Cerebellar nuclear complex (tissue), 1 donor: ENCODE measurements at regions not wholly inside any gene's neighbourhood (a gene's known extent, or its start where the extent isn't known, plus 50 kb on each side); places are given as distances from the start of the nearest gene placed in this dataset.

Source experiments
- DNase-seq, 2 experiments: peaks; one replicate each; lab custom pipeline; 2025; lab: John Stamatoyannopoulos, UW

DNA sequence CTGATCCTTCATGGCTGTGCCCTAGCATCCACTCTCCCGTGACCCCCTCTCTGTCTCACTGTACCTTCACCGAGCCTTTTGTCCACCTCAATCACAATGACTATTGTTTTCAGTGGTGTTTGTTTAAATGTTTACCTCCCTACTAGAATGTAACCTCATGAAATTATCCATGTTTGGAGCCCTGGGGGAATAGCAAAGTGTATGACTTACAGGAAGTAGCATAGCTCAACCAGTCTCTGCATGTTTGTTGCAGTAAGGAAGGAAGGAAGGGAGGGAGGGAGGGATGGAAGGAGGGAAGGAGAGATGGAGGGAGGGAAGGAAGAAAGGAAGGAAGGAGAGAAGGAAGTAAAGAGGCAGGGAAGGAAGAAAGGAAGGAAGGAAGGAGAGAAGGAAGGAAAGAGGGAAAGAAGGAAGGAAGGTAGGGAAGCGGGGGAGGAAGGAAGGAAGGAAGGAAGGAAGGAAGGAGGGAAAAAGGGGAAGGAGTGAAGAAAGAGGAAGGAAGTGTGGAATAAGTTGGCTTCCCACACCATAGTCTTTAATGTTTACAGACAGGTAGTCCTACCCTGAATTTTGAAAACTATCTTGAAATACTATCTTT lies 421.4 kb downstream of the COG6 start:
- DNase-seq: no peak

DNA sequence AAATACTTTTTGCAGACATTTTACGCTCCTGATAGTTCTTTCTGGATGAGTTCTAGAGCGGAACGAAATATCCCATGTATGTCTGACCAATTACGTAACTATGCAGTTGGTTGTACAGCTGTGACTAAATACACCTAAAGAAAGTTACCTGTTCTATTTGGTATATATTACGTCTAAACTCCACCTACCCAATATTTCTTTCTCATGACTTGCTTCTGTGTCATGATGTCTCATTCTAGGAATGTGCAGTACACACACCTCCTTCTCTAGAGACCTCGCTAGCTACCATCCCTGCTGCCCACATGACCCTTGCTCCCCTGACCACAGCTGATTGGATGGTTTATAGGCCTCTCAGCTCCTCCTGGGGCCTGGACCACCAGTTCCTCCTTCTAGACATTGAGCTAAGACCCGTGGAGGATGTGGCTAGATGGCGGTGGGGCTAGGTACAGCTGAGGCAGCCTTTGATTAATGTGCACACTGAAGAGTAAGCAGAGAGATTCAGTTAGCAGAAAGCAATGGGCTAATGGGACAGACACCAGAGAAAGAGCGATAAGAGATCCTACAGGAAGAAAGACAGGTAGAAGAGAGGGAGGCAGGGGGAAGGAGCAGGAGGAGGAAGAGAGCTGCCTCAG lies 422.1 kb downstream of the COG6 start:
- no peak for DNase-seq

DNA sequence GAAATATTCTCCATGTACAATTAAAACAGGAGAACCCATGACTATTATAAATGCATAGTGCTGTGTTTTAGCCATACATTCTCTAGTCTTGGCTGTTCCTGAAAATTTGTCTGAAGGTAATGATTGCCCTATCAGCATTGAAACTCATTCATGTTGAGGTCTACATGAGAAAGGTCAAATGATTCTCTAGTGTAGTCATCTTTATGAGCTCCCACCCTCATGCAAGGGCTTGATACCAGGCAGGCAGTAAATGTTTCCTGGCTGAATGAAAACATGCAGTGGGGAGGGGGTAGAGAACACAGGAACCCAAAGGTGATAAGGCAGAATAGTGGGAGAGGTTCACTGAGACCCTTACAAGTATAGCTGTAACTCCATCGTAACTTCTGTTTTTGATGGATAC lies 424.3 kb downstream of the COG6 start:
- DNase-seq: no peak

DNA sequence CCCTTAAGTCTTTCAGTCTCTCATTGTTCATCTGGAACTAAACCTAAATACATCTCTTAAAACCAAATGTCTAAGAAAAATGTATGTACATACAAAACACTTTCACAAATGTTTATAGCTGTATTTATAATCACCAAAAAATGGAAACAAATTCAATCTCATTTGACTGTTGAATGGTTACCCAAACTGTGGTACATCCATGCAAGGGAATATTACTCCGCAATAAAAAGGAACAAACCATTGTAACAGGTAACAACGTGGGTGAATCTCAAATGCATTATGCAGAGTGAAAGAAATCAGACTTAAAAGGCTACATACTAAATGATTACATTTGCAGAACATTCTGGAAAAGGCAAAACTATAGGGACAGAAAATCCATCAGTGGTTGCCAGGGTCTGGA lies 425.2 kb downstream of the COG6 start:
- DNase-seq: no peak

DNA sequence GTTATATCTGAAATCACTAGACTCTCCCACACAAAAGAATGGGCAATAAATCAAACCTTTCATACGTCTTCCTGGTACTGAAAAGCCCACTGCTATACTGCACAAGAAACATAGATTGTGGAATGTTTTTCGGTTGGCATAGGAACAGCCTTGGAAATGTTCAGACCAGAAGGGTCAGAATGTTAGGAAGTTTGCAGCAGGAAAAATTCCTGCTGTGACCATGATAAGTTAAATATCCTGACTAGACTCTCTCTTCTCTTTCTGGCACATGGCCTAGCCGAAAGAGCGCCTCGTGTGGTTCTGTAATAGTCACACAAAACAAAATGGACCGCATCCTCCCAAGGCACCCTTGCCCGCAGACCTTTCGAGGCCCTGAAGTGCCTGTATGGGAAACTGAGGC lies 427.2 kb downstream of the COG6 start:
- DNase-seq: no peak

DNA sequence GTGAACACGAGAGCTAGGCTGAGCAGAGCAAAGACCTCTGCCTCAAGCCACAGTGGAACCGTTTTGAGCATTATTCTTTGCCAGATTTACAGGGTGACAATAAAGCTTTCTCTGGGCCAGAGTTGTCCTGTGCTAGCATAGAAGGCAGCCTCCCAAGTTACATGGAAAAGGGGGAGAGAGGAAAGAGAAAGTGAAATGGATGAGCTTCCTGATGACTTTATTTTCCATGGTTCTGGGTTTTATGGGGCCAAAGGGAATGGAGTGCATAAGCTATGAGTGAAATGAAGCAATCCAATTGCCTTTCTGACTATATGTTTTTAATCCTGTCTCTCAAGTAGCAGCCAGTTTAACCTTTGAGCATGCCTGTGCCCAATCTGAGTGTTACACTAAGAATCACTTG lies 428.4 kb downstream of the COG6 start:
- DNase-seq: no peak

DNA sequence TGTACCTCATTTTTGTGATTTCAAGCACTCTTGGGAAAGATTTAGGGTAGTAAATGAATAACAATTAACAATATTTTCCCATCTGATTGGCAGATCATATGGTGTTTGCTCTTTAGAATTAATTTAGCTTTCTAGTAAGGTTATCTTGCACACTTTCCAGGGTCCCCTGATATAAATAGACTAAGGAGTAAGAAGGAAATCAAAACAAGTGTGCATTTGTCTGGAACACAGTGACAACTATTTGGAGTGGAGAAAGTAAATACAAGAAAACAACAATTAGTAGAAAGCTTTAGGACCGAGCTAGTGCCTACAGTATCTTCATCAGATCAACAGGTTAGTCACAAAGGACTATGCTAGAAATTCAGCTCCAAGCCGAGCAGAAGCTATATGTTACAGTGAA lies 429.5 kb downstream of the COG6 start:
- no peak for DNase-seq

DNA sequence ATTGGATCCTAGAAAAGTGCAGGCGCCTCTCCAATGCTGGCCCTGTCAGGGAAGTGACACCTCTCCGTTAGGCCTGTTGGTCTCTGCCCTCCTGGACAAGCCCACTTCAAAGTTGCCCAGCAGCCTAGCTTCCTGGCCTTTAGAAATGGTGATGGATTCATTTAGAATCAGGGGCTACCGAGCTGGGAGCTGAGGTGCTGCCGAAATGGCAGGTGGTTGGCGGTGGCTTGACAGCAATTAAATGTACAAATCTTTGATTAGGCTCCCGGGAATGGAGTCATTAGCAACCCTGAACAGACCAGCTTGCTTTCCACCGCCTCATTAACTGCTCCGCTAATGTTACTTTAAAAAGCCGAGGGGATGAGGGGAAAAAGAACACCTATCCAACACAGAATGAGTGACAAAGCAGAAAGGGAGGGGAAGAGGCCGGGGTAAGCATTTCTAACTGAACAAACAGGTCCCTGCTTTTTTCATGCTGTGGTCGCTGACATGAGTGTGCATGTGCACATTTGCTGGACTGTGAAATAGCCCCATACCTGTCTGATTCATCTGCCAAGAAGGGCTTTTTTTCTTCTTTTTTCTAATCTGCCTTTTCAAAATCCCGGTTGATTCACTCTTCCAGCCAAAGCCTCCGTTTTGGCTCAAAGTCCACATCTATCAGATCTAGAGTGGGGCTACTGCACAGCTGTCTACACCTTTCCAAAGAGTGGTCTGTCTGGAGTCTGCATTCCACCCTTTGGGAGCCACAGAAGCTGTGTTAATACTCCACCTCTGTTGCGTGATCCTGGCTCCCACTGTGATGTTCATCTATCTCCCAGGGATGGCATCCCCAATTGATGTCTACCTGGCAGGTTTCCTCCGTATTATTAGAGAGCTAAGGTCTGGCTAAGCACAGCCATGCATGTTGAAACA lies 431.9 kb downstream of the COG6 start:
- no peak for DNase-seq

DNA sequence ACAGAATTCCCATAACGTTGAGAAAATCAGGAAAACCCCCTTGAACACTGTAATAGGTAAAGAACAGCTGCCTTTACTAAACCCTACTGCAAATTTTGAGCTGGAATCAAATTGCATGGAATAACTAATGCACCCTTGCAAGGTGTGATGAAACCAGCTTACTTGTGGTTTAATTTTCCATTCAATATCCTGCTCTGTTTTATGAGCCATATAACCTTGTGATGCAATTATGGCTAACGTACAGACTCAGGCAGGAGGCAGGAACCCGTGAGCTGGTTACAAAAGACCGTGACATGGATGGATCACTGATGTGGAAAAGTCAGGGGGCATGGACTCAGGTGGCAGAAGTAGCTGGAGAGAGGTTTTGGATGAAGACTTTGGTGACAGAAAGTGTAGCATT lies 438.6 kb downstream of the COG6 start:
- DNase-seq: no peak

DNA sequence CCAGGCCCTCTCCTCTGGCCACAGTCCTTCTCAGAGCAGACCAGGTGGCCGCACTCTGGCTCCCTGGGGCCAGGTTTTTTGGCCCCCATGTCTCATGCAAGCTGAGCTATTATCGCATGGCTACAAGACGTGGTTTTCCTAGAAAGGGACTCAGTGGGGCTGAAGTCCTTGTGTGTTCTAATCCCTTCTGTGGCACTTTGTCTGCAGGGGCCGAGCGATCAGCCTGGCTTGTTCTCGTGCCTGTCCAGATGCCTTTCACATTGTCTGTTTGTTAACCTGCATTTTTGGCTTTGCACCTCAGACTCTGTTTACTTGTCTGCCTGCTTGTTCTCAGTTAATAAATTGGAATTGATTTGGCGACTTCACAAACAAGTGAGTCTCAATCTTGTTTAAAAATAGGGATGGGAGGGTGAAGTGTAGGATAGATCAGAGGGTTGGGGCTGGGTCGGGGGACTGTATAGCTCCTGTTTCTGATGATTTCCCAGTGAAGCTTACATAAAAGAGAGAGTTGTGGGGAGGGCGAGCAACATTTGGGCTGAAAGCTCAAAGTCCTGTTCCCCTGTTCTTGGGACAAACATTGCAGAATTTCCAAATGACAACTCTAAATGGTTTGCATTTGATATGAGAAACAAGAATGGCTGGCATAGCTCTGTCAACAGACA lies 440.4 kb downstream of the COG6 start:
- no peak for DNase-seq

DNA sequence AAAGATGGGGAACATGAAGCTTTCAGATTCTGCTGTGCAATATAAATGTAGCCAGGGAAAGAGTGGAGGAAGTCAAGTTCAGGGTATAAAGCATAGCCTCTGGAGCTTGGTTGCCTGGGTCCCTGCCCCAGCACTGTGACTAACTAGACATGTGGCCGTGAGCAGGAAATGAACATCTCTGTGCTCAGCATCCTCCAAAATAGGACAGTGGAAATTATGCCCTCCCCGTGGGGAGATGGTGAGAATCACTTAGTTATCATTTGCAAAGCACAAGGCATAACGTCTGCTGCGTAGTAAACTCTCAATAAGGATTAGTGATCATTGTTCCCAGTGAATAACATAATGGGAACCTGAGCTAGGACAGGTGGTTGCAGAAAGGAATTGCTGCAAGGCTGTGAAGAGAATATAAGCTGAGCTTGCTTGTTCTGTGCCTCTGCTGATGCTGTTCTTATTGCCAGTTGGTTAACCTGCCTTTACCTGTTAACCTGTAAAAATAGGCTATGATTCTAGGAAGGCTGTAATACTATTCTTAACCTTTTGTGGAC lies 441.0 kb downstream of the COG6 start:
- DNase-seq: no peak

DNA sequence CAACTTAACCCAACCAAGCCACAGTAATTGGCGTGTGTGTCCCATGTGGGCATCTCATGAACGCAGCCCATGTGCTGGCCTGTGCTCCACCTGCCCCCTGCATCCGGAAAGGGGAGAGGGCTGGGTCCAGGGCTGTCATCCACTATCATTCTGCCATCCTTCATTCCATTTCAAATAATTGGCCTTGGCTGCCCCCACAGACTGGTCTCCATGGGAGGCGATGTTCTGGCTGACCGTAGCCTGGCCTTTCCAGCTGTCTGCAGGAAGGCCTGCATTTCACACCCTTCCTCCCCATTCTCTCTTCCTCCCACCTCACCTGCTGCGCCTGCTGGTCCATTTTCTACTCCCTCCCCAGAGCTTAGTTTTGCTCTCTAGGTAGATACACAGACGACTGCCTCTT lies 442.8 kb downstream of the COG6 start:
- DNase-seq: no peak

DNA sequence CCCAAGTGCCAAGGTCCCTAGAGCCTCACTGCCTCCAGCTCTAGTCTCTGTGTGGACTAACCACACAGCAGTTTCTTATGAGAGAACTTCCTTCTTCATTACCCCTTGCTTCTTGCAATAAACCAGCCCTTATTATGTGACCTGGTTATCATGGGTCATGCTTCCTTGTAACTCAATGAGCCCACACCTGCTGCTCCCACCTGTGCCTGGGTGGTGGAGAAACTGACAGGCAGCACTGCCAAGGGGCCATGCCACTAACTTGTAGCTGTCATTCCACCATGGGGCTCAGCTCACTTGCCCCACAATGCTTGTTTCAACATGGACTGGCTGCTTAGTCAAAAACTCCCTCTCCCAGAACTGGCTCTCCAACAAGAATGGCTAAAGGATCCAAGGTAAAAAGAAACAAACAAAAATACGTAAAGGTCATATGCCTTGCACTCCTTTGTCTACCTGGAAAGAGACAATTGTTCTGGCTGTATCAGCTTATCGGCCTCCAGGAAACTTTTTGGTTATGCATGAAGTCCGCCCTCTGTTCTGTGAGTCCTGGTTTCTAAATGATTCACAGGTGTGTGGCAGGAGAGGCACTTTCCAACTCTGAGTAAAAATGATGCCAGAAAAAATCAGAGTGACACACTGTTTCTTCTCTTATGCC lies 446.4 kb downstream of the COG6 start:
- DNase-seq: no peak

DNA sequence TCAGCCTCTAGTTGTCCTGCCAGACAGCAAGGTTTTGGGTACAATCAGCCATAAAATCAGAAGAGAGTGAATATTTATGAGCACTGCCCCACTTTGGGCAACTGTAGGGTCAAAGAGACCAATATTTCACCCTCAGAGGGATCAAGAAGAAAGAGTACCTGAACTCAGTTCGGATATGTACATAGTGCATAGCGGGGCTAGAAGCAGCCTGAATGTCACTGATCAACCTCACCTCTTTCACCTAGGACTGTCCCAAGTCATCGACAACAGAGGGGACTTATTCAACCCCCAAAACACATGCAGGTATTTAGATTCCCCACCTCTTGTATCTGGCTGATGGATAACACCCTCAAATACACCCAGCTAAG lies 446.9 kb downstream of the COG6 start:
- no peak for DNase-seq

DNA sequence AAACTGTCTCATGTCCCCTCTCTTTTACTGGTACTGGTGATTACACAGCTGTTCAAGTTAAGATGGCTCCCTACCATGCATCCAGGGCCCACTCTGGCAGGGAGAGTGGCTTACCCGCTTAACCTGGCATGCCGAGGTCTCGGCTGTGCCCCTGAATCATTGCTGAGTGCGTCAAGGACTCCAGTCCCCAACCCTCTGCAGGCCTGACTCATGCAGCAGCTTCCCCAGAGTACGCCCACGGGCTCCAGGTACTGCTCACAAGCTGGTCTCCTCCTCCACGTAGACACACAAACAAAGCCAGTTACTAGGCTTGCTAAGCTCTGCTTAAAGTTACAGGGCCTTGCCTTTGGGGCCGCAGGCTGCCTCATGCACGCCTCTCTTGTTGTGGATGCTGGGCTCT lies 447.4 kb downstream of the COG6 start:
- no peak for DNase-seq

DNA sequence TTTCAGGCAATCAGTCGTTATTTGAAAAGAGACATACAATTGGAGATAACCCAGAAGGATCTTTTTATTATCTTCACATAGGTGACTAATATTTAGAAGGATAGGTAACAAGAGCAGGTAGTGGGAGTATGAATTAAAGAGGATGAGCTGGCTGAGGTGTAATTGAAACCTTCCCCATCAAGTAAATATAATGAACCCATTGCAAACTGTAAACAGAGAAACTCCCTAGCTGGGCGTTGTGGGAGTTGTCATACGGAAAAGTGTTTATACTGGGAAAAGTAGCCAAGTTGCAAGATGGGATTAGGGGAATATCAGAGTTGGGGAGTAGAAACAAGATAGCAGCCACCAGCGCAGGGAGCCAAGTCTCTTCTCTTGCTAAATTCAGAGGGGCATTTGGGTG lies 448.4 kb downstream of the COG6 start:
- no peak for DNase-seq

DNA sequence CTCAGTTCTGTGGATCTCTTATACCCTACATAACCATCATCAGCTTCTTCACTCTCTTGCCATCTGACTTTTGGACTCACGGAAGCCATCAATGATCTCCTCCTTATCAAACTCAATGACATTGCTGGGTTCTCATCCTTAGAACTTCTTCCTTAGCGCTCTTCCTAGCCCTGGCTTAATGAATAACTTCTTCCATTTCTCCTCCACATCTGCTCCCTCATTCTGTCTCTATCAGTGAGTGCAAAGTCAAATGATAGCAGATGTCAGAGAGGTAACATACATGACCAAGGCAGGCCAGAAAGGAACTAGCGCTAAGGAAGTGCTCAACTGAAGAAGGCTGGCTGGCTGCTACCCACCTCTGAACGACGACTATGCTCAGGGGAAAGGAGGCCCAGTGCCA lies 449.8 kb downstream of the COG6 start:
- DNase-seq: no peak

DNA sequence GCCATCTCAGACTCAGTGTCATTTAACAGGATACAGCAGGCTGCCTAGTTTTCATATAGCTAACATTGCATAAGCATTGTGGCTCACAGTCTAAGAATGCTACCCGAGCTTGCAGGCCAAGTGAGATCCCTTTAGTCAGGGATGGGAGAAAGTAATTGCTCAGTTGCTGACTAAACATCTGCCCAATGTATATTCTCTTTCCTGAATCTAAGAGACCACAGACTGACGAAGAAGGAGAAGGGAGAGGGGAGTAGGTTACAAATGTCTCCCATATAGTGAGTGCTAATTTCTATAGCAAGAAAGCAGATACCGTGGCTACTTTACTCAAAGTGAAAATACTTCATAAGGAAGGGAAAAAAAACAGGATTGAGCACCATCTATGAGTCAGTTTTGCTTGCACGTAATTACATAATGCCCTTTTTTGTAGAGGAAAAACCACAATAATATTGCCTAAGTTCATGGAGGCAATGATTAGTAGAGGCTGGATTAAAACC lies 453.9 kb downstream of the COG6 start:
- DNase-seq: no peak

DNA sequence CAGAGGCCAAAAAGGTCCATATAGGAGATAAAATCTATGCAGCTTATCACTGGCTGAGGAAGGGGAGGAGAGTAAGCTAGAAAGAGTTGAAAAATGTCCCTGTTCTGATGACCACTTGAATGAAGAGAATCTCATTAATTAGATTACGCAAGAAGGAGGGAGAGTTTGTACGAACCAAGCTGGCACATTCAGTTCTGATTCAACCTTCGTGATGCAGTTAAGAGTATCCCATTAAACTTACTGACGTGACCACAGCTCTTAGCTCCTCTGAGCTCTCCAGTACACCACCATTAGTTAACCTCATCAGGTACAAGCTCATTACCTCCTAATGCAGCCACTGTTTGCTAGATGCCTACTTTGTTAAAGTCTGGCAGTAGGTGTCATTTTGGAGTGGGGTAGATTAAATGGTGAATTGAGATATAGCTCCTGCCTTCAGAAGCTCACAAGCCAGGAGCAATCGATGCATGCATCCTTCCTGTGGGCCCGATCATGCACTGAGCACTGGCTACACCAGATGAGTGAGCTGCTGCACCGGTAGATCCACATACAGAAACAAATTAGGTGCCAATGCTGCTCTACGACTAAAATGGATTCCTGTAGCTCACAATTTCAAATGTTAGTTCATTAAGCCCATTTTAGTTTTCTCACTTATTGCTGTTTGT lies 458.3 kb downstream of the COG6 start:
- no peak for DNase-seq

DNA sequence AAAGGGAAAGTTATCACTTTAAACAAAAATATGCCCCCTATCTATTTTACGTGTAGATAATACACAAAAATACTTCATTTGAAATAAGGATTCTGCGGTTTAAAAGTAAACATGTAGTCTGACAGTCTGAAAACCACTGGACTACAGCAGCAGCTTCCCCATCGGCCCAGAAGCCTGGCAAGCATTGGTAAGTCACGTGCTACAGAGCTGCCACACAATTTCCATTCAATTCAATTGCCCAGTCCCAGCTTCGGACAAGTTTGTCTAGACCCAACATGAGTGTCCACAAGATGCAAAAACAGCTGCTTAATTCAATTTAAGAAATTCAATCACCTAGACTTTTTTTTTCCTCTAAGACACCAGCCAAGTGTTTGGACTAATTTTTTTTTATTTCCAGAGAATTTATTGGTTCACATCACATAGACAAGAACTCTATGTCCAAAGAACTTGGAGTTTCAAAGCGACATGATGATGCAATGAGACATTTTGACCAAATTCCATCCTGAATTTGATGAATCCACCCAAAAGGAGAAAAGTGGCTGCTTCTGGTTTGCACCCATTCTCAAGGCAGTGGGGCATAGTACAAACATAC lies 458.9 kb downstream of the COG6 start:
- DNase-seq: no peak

DNA sequence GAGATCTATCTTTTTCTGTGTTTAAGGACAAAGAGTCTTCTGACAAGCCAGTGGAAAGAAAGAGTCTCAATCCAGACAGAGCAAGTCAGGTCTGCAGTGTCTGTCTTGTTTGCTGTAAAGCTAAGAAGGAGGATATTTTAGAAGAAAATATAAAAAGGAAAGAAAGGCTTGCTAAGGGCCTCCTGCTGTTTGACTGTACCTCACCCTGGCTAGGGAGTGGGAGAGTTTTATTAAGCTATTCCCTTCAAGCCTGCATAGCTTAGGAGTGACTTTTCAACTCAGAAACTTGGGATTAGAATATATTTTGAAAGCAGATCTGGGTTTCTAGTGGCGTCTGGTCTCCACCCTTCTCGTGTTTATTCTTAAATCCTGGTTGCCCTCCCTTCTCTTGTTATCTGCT lies 460.0 kb downstream of the COG6 start:
- DNase-seq: no peak
